LNCaP clone FGC (cell line): ENCODE measurements at regions not wholly inside any gene's neighbourhood (a gene's known extent, or its start where the extent isn't known, plus 50 kb on each side); places are given as distances from the start of the nearest gene placed in this dataset.

ENCODE experiments used
- DNase-seq: peaks from one replicate; pipeline ENCODE4 v3.0.0-alpha.2; 2011; ENCODE audit warnings: low read depth
- H3K4me3 ChIP-seq: 2 replicates; pipeline ENCODE4 v1.5.1; 2011; ENCODE audit warnings: mild to moderate bottlenecking, low read depth, low read length, control low read depth
- TF ChIP-seq, protein P1 (sequence below): IDR thresholded peaks from 2 replicates; pipeline ENCODE4 v1.5.1; 2012; ENCODE audit warnings: mild to moderate bottlenecking; ENCODE audit not compliant: control insufficient read depth, insufficient read depth; ENCODE audit errors: extremely low read depth

DNA sequence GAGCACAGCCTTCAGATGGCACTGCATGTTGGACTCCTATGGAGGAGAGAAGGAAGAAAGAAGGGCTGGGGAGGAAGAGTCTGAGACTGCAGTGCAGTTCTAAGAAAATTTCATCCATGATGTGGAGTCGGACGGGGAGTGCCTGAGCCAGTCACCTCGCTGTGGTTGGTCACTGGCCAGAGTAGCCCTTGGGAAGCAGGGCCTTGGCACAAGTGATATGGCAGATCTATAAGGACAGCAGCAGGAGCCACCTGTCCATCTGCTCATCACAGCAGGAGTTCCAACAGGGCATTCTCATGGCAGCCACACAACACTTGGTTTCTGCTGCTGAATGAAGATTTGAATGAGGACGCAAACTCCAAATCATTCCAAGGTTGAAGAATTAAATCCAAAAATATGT lies 314.8 kb downstream of the CYP26B1 start:
- TF ChIP-seq, protein P1, sequence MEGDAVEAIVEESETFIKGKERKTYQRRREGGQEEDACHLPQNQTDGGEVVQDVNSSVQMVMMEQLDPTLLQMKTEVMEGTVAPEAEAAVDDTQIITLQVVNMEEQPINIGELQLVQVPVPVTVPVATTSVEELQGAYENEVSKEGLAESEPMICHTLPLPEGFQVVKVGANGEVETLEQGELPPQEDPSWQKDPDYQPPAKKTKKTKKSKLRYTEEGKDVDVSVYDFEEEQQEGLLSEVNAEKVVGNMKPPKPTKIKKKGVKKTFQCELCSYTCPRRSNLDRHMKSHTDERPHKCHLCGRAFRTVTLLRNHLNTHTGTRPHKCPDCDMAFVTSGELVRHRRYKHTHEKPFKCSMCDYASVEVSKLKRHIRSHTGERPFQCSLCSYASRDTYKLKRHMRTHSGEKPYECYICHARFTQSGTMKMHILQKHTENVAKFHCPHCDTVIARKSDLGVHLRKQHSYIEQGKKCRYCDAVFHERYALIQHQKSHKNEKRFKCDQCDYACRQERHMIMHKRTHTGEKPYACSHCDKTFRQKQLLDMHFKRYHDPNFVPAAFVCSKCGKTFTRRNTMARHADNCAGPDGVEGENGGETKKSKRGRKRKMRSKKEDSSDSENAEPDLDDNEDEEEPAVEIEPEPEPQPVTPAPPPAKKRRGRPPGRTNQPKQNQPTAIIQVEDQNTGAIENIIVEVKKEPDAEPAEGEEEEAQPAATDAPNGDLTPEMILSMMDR, result no peak
- no peak overlapping the region for H3K4me3 ChIP-seq
- DNase-seq, result no peak

DNA sequence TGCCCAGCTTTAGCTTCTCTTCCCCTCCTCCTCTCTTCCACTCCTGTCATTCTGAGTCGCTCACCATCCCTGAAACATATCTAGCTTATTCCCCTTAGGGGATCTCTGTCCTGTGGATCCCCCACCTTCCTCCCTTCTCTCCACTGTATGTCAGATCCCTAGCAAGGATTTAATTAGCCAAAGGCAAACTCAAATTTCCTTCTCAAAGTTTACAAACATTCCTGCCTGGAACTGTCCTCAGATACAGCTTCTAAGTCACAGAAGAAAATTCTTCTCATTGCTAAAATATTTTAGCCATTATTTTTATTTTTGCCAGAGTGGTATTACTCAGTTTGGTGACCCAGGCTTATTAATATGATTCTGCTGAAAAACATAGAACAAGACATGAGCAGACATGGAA lies 315.3 kb downstream of the CYP26B1 start:
- TF ChIP-seq, protein P1, result no peak
- no peak for DNase-seq
- no peak overlapping the region for H3K4me3 ChIP-seq

DNA sequence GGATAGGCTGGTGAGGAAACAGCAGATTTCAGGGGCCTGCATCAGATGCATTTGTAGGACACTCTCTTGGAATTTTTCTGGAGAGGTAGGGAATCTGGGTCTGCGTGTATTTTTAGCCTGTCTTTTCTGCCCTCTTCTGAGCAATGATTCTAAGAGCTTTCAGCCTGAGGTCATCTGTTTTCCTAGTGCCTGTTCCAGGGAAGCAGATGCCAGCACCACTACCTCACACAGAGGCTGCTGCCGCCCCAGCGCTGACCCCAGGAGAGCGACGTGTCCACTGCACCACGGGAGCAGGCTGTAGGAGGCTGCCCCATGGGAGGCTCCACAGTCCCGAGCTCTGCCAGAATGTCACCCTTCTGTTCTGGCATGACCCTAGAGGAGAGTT lies 316.5 kb downstream of the CYP26B1 start:
- no peak for DNase-seq
- TF ChIP-seq, protein P1, result no peak
- H3K4me3 ChIP-seq, result no peak overlapping the region

DNA sequence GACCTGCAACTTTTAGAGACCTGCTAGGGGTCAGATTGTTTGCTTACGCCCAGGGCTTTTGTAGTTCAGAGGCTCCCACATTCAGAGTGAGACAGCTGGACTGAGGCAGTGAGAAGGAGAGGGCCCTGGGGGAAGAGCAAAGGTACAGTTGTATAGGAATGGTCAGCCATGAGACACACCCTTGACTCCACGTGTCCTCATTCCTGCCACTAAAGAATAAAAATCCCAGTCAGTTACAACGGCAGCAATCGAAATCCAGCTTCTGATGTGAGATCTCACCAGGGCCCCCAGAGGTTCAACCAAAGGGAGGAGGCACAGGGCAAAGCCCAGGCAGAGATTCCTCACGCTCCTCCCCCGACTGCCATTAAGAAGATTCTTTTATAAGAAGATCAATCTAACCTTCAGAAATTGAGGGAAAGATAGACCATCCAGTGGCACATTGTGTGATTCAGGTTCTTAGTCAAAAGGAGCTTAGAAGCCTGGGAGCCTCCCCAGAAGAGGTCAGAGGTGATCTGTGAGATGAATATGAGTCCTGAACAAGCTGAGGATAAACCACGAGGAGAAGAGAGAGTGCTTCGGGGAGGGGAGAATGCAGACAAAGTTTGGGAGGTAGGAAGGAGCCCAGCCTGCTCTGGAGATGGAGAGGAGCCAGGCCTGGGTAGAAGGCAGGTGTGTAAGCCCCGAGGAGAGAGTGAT lies 317.0 kb downstream of the CYP26B1 start:
- DNase-seq, result no peak
- no peak overlapping the region for H3K4me3 ChIP-seq
- TF ChIP-seq, protein P1, result no peak

DNA sequence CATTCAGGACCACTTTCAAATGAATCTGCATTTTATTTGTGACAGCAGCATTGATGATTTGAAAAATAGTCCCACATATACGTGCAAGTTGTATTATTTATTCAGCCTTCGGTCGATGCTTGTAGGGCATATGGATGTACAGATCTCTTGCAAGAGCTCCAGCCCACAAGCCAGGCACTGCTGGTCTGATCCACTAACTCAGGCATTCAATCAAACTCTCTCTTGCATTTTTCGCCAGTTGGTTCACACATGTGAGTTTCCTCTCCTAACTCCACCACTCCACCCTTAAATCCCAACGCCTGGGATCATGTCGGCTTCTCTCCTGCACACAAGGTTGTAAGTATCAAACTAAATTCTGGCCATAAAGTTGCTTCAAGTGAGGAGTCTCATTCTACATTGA lies 318.7 kb downstream of the CYP26B1 start:
- no peak for DNase-seq
- no peak overlapping the region for H3K4me3 ChIP-seq
- TF ChIP-seq, protein P1, result no peak

DNA sequence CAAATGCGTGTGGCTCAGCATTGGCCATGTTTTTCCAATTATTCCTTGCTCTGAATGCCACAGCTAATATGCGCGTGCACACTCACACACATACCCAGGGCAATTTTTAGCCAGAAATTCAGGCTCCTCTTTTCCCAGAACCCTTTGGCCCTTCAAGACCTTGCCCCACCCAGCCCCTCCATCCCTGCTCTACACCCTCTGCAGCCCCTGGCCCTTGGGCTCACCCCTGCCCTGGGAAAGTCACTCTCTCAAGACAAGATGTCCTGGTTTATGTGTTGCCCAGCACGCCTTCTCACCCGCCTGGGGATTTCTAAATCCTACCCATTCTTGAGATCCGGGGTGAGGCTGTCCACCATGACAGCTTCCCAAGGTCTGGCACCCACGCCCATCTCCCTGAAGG lies 319.7 kb downstream of the CYP26B1 start:
- DNase-seq, result no peak
- no peak overlapping the region for H3K4me3 ChIP-seq

DNA sequence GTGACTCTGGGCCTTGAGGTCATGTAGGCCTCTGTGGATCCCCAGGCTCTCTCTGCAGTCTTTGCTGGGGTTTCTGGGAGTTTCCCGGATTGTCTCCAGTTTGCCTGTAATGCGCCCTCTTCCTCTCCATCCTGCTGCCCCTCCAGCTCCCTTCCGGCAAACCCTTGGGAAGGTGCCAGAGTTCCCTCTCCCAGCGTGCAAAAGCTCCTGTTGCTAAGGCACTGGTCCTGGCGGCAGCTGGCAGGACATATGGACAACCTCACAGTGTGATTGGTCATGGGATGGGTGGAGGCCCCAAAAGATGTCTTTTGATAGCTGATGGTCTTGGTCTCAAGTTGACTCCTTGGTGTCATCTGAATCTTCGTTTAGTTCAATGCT lies 320.1 kb downstream of the CYP26B1 start:
- TF ChIP-seq, protein P1, result no peak
- no peak overlapping the region for H3K4me3 ChIP-seq
- no peak for DNase-seq

More for the DNA sequence above, 319.7 kb downstream of the CYP26B1 start:
- TF ChIP-seq, protein P1, result no peak
